PC-9 (cell line): ENCODE measurements at regions not wholly inside any gene's neighbourhood (a gene's known extent, or its start where the extent isn't known, plus 50 kb on each side); places are given as distances from the start of the nearest gene placed in this dataset.

ENCODE experiments used
- BruUV-seq: library from RNA; stranded (reverse); fragments of 400-500 nt; replicated peaks from 2 replicates; lab custom pipeline; 2021; lab: Mats Ljungman, UMichigan
- CTCF ChIA-PET: fragments of 300-600 bp; sonication (Branson Sonifier 250); formaldehyde crosslinking; loops from one replicate; lab custom pipeline; 2022; ENCODE audit warnings: antibody characterized with exemption; lab: Charles Lee
- POLR2A ChIA-PET: fragments of 300-600 bp; sonication (Branson Sonifier 250); formaldehyde crosslinking; loops from one replicate; lab custom pipeline; 2022; ENCODE audit warnings: antibody characterized with exemption; ENCODE audit not compliant: unreplicated experiment; lab: Charles Lee
- DNase-seq, 2 experiments: peaks; one replicate each; pipeline versions ENCODE4 v3.0.0 to v3.0.0-alpha.2; 2015 to 2022; ENCODE audit warnings: mixed read lengths in 1 of 2
- H2AFZ ChIP-seq: fragments of 200-600 bp; sonication (generic); 2 replicates; pipeline ENCODE4 v1.8.1; 2017; ENCODE audit warnings: antibody characterized with exemption
- H3F3A ChIP-seq: fragments of 200-600 bp; sonication (generic); 2 replicates; pipeline ENCODE4 v1.8.1; 2017; ENCODE audit warnings: antibody characterized with exemption, mild to moderate bottlenecking, low read depth; ENCODE audit not compliant: insufficient read depth
- H3K27ac ChIP-seq: fragments of 200-600 bp; sonication (generic); 2 replicates; pipeline ENCODE4 v1.6.1; 2016; ENCODE audit warnings: mixed run types
- H3K27me3 ChIP-seq: fragments of 200-600 bp; sonication (generic); 2 replicates; pipeline ENCODE4 v1.6.1; 2016; ENCODE audit warnings: low read depth, mixed run types; ENCODE audit not compliant: insufficient read depth
- H3K36me3 ChIP-seq: fragments of 200-600 bp; sonication (generic); 2 replicates; pipeline ENCODE4 v1.6.1; 2016; ENCODE audit warnings: low read depth, mixed run types
- H3K4me1 ChIP-seq: fragments of 200-600 bp; sonication (generic); replicated peaks from 2 replicates; pipeline ENCODE4 v1.6.1; 2016; ENCODE audit warnings: mixed run types; ENCODE audit not compliant: insufficient read depth
- H3K4me2 ChIP-seq: fragments of 200-600 bp; sonication (generic); 2 replicates; pipeline ENCODE4 v1.6.1; 2017; ENCODE audit warnings: mixed run types
- H3K4me3 ChIP-seq: fragments of 200-600 bp; sonication (generic); 2 replicates; pipeline ENCODE4 v1.6.1; 2016; ENCODE audit warnings: mixed run types
- H3K79me2 ChIP-seq: fragments of 200-600 bp; sonication (generic); 2 replicates; pipeline ENCODE4 v1.6.1; 2017; ENCODE audit warnings: low read depth, mixed run types
- H3K9me2 ChIP-seq: fragments of 200-600 bp; sonication (generic); 2 replicates; pipeline ENCODE4 v1.8.1; 2017; ENCODE audit warnings: mild to moderate bottlenecking; ENCODE audit not compliant: insufficient read depth
- H3K9me3 ChIP-seq: fragments of 200-600 bp; sonication (generic); 2 replicates; pipeline ENCODE4 v1.8.1; 2016; ENCODE audit warnings: low read depth; ENCODE audit not compliant: insufficient read depth
- H4K20me1 ChIP-seq: fragments of 200-600 bp; sonication (generic); 2 replicates; pipeline ENCODE4 v1.8.1; 2017; ENCODE audit not compliant: insufficient read depth
- EZH2 ChIP-seq: fragments of 200-600 bp; sonication (generic); IDR thresholded peaks from 2 replicates; pipeline ENCODE4 v1.8.0; 2017; ENCODE audit warnings: antibody characterized with exemption, low read depth
- intact Hi-C: fragments of 100-400 bp; cut with micrococcal nuclease; formaldehyde crosslinking; loops from one replicate; pipeline ENCODE4 v1.10.0; 2022; ENCODE audit not compliant: unreplicated experiment
- TF ChIP-seq, protein P1 (sequence below): fragments of 200-600 bp; sonication (generic); conservative IDR thresholded peaks from 2 replicates; pipeline ENCODE4 v1.6.1; 2017; ENCODE audit warnings: mixed run types, antibody characterized with exemption, mild to moderate bottlenecking, moderate library complexity

DNA sequence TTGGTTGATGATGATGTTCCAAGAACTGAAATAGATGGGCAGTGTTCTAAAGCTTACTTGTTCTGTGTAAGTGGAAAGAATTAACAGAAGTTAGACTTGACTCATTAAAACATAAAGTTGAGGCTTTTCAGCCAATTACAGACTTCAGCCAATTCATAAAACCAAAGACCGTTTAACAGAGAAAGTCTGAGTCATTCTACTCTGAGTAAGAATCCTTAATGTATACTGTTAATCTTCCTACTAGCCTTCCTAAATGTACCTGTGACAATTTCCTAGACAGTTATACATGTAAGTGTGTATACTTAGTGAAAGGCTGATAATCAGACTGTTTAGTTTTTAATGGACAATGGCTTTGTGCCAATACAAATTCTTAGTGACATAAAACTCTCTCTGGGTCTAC lies 681.0 kb downstream of the RPL10L start:
- no peaks in the 10 kb centered on the region for H3K27me3 ChIP-seq
- CTCF ChIA-PET = no interaction called here
- H3K79me2 ChIP-seq = no peaks in the 10 kb centered on the region
- H3K4me3 ChIP-seq = no peak overlapping the region
- TF ChIP-seq, protein P1, sequence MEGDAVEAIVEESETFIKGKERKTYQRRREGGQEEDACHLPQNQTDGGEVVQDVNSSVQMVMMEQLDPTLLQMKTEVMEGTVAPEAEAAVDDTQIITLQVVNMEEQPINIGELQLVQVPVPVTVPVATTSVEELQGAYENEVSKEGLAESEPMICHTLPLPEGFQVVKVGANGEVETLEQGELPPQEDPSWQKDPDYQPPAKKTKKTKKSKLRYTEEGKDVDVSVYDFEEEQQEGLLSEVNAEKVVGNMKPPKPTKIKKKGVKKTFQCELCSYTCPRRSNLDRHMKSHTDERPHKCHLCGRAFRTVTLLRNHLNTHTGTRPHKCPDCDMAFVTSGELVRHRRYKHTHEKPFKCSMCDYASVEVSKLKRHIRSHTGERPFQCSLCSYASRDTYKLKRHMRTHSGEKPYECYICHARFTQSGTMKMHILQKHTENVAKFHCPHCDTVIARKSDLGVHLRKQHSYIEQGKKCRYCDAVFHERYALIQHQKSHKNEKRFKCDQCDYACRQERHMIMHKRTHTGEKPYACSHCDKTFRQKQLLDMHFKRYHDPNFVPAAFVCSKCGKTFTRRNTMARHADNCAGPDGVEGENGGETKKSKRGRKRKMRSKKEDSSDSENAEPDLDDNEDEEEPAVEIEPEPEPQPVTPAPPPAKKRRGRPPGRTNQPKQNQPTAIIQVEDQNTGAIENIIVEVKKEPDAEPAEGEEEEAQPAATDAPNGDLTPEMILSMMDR = no peak
- TF ChIP-seq EZH2 = no peak
- no peaks in the 10 kb centered on the region for H3F3A ChIP-seq
- H3K36me3 ChIP-seq = no peaks in the 10 kb centered on the region
- no peaks in the 10 kb centered on the region for H3K9me3 ChIP-seq
- H3K4me2 ChIP-seq = no peak overlapping the region
- no peaks in the 10 kb centered on the region for H4K20me1 ChIP-seq
- DNase-seq = no peak
- H3K9me2 ChIP-seq = no peaks in the 10 kb centered on the region
- POLR2A ChIA-PET = no interaction called here
- no TSS peak for BruUV-seq
- no peak overlapping the region for H3K27ac ChIP-seq
- no peaks in the 10 kb centered on the region for H3K4me1 ChIP-seq
- no peak overlapping the region for H2AFZ ChIP-seq
- intact Hi-C loops = no loop called here

DNA sequence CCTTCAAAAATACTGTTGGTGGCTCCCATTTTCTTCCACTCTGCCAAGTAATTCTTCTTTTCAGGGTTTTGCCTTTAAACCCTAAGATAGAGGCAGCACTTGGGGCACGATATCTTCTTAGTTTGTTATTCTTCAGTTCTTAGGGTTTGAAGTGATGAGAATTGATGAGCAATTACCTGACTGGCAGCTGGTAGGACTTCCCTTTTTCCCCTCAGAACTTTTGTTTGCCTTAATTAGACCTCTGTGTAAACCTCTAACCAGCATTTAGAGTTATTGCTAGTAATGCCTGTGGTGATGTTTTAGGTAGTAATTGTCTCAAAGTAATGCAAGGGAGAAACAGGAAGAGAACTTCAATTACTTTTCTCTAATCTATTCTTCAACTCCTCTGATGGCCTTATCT lies 683.5 kb downstream of the RPL10L start:
- H3K27me3 ChIP-seq = no peaks in the 10 kb centered on the region
- intact Hi-C loops = no loop called here
- H3K9me2 ChIP-seq = no peaks in the 10 kb centered on the region
- H3K27ac ChIP-seq = no peak overlapping the region
- no peaks in the 10 kb centered on the region for H4K20me1 ChIP-seq
- CTCF ChIA-PET = no interaction called here
- no peak overlapping the region for H2AFZ ChIP-seq
- no peaks in the 10 kb centered on the region for H3F3A ChIP-seq
- H3K4me1 ChIP-seq = no peaks in the 10 kb centered on the region
- no peak for TF ChIP-seq EZH2
- TF ChIP-seq, protein P1 = no peak
- H3K4me3 ChIP-seq = no peak overlapping the region
- H3K4me2 ChIP-seq = no peak overlapping the region
- no peaks in the 10 kb centered on the region for H3K79me2 ChIP-seq
- POLR2A ChIA-PET = no interaction called here
- DNase-seq = no peak
- no peaks in the 10 kb centered on the region for H3K9me3 ChIP-seq
- no TSS peak for BruUV-seq
- no peaks in the 10 kb centered on the region for H3K36me3 ChIP-seq

DNA sequence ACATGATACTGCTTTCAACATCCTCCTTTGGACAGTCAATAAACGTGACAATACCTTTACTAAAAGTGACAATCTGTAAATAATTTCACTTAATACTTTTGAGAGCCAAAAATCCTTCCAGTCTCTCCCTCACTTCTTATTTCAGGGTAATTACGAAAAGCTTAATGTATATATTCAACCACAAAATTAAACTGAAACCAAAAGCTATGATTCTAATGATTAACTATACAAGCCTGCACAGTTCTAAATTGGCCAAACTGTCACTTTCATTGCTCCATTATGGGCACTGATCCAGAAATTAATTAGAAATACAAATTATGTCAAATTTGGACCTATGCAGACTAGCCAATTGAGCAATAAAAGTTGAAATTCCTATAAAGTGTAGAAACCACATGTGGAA lies 696.5 kb upstream of the MIS18BP1 start:
- DNase-seq = no peak
- no peak for TF ChIP-seq EZH2
- TF ChIP-seq, protein P1 = no peak
- BruUV-seq = no TSS peak
- ChIA-PET CTCF (no interaction called here), POLR2A (no interaction called here)
- H3K4me1 ChIP-seq = no peaks in the 10 kb centered on the region
- H4K20me1 ChIP-seq = no peaks in the 10 kb centered on the region
- no peak overlapping the region for H3K4me3 ChIP-seq
- H3K27me3 ChIP-seq = no peaks in the 10 kb centered on the region
- no peaks in the 10 kb centered on the region for H3K9me3 ChIP-seq
- H3K4me2 ChIP-seq = no peak overlapping the region
- intact Hi-C loops = no loop called here
- no peaks in the 10 kb centered on the region for H3F3A ChIP-seq
- H2AFZ ChIP-seq = no peak overlapping the region
- H3K36me3 ChIP-seq = no peaks in the 10 kb centered on the region
- H3K79me2 ChIP-seq = no peaks in the 10 kb centered on the region
- H3K9me2 ChIP-seq = no peaks in the 10 kb centered on the region
- H3K27ac ChIP-seq = no peak overlapping the region
